ENCODE measurements at regions not wholly inside any gene's neighbourhood (a gene's known extent, or its start where the extent isn't known, plus 50 kb on each side); places are given as distances from the start of the nearest gene placed in this dataset.

DNA sequence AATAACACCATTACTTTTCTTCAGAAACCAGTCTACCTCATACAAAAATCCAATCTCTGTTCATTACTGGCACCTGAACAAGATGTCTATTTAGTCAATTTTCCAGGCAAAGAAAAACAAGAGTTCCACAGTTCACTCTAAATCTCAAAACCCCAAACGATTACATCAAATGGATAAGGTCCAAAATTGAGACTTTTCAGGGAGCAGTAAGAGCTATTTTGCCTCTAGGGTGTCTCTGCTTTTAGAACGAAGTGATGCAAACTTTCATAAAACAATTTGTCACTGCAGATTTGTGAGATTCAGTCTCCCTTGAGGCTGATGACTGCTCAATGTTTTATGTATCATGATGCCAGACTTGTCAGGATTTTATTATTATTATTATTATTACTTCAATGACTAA, 937.0 kb upstream of the PHF14 start:
- TF ChIP-seq POLR2A (IDR thresholded peaks at IDR 0.05), result no peak
- TF ChIP-seq CTCF (IDR thresholded peaks at IDR 0.05), result no peak
- TF ChIP-seq EP300 (IDR thresholded peaks at IDR 0.05), result no peak
- TF ChIP-seq POLR2AphosphoS5 (IDR thresholded peaks at IDR 0.05), result no peak
